Myocyte (in vitro differentiated cells): ENCODE measurements at regions not wholly inside any gene's neighbourhood (a gene's known extent, or its start where the extent isn't known, plus 50 kb on each side); places are given as distances from the start of the nearest gene placed in this dataset.
"Not testable (repeated sequence)": the region's sequence is repeated elsewhere in the genome, so short reads cannot be mapped to it uniquely, and the experiment has no call there.

Experiments
- DNase-seq: peaks from one replicate; pipeline ENCODE4 v3.0.0-alpha.2; 2012; ENCODE audit warnings: low read depth

DNA sequence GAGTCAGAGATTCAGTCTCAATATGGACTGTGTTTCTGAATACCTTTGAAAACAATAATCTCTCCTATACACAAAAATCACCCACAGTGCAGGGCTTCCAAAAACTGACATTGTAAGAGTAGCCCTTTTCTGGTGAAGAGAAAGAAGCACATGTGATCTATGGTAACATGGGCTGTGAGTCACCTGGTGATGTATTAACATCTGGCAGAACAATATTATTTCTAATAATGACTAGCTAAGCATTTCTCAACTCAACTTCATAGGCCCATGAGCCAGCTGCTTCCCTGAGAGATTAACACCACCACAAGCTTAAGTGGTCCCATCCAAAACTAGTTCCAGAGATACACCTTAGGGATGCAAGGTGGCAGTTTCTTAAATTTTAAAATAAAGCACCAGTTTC lies 331.0 kb upstream of the NRP1 start:
- no peak for DNase-seq

DNA sequence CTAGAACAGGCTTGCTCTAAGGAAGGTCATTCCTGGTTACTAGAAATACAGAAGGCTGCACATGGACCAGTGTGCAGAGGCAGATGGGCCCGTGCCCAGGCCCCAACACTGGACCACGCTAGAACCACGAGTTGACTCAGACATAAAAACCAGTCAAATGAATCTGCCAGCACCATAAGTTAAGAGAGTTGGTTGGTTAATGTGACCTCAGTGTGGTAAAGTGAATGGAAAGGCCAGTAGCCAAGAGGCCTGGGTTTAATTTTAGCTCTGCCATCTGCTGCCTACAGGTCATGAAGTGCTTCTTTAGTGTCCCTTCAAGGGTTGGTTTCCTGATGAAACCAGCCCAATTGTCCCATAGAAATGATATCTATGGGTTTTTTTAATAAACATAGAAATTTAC lies 329.6 kb upstream of the NRP1 start:
- peak; percentile 96 for DNase-seq

DNA sequence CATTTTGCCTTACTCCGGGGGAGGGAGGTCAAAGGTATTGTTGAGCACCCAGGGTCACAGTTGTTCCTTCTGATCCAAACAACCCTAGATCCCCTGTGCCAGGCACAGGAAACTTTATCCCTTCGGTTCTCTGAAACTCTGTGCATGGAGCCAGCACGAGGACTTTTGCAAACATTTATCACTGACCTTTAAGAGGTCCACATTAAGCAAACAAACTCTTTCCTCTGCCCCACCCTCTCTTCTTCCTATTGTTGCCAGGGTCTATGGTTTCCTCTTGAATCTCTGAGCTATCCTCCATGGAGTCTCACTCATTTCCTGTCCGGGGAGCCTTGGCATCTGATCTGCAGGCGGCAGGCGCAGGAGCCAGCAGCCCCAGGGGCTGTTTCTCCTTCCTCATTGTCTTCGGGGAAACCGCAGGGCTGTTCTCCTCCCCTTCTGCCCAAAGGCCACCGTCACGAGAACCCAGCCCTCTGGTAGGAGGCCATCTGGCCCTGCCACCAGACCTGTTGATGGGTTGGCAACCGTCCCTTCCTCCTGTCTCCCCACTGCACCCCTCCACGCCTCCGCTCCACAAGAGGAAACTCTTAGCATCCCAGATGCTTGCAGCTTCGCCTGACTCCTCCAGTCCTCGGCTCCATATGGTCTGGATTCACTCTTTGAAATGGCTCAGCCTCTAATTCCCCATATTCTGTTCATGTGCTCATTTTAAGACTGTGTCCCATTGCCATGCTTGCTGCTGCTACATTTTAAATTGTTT lies 327.3 kb upstream of the NRP1 start:
- DNase-seq: no peak

GRCh38 chr10:33660329-33660728 lies 325.9 kb upstream of the NRP1 start:
- DNase-seq: no peak

GRCh38 chr10:33657913-33658312 lies 323.4 kb upstream of the NRP1 start:
- no peak for DNase-seq

- no peak for DNase-seq
These were observed 322.9 kb upstream of the NRP1 start for GRCh38 chr10:33657154-33657908.

DNA sequence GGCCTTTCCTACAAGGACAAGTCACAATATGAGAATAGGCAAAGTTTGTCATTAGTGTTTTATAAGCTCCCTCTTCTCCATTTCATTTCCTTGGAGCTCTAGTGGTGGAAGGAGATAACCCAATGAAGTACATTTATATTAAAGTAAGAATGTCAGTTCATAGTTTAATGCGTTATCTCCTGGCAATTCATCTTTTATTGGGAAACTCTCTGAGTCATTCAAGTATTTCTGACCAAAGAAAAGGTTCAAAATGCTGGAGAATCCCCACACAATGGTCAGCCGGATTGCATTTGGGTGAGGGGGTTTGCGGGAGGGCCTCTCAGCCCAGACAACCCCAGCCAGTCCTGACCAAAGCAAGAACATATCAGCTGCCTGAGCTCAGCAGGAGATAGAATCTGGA lies 321.5 kb upstream of the NRP1 start:
- no peak for DNase-seq

DNA sequence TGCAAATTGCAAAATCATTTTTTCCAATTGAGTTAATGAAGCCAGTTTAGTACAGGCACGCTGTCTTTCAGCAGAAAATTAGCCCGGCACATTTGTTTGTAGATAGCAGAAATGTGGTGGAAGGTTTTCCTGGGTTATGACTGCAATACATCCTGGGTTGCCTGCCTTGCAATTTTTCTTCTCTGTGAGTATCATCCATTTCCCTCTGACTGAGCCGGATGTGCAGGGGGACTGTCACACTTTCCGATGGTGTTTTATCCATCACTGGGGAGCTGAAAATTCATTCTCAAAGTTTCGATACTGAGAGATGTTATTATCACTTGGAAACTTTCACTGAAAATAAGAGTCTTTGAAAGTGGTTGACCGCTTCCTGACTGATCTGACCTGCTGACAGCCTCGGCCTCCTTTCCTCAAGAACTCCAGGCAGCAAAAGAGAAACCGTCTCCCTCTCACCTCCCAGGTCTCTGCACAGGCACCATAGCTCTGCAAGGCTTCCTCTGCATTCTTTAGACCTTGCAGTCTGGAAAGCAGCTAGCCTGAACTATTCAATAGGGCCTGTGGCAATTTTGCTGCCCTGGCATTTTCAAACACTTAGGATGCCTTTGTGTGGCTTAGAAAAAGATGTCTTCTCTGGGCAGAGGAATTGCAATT lies 320.8 kb upstream of the NRP1 start:
- DNase-seq: no peak

GRCh38 chr10:33653584-33654367 lies 319.3 kb upstream of the NRP1 start:
- DNase-seq: peak; percentile 34

- DNase-seq: no peak
These were observed 318.4 kb upstream of the NRP1 start for GRCh38 chr10:33652870-33653269.

DNA sequence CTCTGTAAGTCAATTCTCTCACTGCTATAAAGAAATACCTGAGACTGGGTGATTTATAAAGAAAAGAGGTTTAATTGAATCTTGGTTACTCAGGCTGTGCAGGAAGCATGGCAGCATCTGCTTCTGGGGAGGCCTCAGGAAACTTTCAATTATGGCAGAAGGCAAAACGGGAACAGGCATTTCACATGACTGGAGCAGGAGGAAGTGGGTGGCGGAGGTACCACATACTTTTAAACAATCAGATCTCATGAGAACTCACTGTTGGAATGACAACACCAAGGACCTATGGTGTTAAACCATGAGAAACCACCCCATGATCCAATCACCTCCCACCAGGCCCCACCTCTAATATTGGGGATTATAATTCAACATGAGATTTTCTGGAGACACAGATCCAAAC lies 315.7 kb upstream of the NRP1 start:
- DNase-seq: not testable (repeated sequence)

GRCh38 chr10:33643042-33643441 lies 308.6 kb upstream of the NRP1 start:
- no peak for DNase-seq

DNA sequence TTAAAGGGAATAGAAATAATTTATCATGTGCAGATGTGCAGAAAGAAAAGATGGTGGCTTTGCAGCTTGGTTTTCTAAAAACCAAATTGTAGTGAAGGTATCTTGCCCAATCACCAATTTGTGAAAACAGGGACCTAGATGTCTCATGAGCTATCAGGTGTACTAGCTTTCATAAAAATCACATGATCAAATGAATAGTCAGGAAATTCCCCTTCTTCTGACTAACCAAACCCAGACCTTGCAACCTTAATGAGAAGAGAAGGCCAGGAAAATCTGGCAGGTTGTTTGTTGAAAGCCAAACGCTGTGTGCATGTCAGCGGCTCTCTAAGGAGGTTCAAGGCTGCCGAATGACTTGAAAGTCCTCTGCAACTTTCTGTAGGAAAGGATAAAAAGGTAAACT lies 304.4 kb upstream of the NRP1 start:
- no peak for DNase-seq

DNA sequence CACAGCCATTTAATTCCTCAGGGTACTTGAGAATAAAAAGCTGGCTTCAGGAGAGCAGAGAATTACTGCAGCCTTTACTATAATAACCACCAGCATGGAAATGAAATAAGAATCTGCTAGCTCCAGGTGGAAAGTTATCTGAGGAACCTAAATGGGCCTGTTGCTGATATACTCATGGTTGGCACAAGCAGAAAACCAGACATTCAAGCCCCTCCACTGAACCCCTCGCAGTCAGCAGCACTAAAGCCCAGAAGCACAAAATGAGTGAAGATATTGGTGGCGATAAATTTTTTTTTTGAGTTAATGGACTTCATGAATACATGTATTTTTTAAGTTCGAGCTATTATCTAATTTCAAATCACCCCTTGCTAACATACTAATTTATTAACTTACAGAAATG lies 303.9 kb upstream of the NRP1 start:
- no peak for DNase-seq

DNA sequence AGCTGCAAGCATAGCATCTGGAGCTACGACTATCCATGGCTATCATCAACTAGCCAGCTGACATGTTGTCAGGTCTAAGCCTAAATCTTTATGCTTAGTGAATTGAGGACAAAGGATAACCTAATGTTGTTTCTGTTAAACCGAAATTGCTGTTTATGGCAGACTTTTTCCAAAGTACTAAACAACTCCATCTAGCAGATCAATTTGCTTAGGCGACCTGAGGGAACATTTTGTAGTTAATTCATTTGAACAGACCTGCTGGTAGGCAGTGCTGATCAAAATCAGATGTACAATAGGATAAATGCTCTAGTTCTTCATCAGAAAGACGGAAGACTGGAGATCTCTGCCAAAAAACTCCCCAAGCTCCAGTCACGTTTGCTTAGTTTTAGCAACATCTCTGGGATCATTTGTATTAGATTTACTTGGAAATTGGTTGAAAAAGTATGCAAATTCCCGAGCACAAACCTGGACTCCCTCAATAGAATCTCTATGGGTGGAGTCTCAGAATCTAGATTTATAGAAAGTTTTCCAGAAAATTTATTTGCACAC lies 301.6 kb upstream of the NRP1 start:
- no peak for DNase-seq

DNA sequence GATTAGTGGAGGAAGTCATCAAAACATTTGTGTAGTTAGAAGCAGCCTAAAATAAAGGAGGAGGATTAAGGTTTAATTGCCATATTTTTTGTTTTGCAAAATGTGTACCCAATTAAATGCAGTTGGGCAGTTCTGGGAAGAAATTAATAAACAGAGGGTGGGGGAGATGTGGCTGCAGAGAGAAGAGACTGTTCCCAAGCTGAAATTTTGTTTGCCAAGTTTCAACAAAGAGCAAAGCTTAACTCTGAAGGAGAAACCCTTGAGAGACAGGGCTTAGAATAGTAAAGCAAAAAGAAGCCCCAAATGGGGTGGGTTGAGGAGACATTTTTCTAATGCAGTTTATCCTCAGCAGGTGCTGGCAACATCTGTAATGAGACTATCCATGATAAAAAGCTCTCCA lies 298.0 kb upstream of the NRP1 start:
- DNase-seq: no peak

DNA sequence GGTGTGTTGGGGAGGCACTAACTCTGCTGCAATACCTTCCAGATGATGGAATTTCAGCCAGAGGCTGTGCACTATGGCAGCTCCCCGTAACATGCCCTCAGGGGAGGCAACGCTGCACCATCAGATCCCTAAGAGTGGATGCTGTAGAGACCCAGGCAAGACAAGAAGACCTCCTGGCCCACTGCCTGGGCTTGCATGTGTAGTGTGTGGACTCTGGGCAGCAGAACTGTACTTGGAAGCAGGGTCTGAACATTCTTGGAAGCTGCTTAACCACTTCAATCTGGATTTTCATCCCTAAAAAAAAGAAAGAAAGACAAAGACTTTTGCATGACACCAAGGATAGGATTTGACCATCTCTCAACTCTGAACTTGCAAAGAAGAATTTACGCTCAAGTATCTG lies 297.5 kb upstream of the NRP1 start:
- DNase-seq: no peak

GRCh38 chr10:33630761-33631160 lies 296.3 kb upstream of the NRP1 start:
- DNase-seq: no peak

DNA sequence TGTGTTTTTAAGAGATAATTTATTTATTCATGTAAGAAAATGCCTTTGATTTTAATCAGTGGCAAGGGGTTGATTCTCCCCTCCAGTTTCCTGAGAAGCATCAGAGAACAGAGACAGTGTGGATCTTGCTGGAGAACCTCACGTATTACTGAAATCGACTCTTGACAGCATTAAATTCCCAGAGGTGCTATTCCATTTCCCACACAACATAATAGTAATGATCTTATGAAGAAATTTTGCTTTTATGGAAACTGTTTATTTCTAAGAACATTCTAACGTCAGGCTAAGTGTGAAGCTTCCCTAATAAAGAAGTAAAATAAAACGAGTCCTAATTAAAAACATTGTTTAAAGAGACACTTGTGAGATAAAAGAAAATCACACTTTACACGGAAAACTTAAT lies 293.1 kb upstream of the NRP1 start:
- DNase-seq: no peak

GRCh38 chr10:33626798-33627466 lies 292.5 kb upstream of the NRP1 start:
- no peak for DNase-seq

DNA sequence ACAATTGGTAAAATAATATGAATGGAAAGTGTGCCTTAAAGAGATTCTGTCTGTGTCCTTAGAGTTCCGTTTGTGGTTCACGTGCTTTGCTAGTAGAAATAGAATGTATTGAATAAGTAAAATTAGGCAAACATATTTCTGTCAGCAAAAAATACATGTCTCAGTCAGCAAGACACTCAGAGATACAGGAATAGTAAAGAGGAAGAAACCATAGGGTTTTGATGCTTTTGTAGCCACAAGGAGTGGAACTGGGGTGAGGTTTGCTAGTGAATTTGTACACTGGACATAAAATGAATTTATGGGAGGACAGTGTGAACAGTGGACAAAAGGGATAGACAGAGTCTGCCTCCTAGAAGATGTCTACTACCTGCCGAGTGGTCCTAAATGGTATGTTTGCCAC lies 289.2 kb upstream of the NRP1 start:
- no peak for DNase-seq
